ENCODE measurements at regions not wholly inside any gene's neighbourhood (a gene's known extent, or its start where the extent isn't known, plus 50 kb on each side); places are given as distances from the start of the nearest gene placed in this dataset.
"Not testable (repeated sequence)": the region's sequence is repeated elsewhere in the genome, so short reads cannot be mapped to it uniquely, and the experiment has no call there.

DNA sequence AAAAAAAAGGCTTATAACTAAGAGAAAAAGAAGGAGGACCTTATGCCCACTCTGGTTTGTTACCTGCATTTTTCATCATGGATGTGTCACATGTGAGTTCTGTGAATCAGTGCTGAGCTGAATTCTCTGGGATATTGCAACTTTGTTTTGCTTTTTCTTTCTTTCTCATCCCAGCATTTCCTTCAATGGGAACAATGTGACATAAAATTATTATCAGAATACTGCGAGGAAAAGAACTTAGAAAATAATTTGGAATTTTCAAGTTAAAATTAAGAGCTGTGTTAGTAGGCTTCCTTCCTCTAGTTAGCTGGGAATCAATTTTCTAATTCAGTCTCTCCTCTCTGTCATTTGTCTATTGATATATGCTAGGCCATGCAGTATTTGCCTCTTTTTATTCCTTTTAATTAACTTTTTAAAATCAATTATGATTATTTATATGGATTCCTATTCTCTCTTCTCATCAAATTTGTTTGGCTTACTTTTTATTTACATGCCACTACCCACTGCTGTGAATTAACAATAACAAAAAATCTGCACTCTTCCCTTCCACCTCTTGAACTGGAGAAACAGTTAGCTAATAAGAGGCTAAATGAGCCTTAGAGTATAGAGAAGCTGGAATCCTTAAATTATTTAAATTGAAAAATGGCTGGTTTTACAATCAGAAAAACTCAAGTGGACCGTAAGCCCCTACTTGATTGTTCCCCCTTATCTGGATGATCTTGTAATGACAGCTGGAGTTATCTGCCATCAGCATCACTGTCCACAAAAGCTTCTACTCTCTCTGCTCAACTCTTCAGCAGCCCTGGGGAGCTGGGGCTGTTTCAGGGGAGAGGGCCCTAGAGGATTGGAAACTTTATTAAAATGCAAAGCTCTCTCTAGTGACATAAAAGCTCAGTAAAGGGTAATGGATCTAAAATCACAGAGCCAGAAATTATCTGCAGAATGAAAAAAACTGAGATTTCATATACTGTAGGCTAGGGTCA lies 95.3 kb upstream of the SOX2 start:
- Mint-ChIP-seq H3K27me3 (no peaks in the 10 kb centered on the region), H3K4me1 (ENCODE audit: low read depth) (no peaks in the 10 kb centered on the region), H3K36me3 (ENCODE audit: low read depth) (no peaks in the 10 kb centered on the region), H3K4me3 (no peak overlapping the region), H3K27ac (no peak overlapping the region), H3K9me3 (no peaks in the 10 kb centered on the region)
- DNase-seq = no peak

DNA sequence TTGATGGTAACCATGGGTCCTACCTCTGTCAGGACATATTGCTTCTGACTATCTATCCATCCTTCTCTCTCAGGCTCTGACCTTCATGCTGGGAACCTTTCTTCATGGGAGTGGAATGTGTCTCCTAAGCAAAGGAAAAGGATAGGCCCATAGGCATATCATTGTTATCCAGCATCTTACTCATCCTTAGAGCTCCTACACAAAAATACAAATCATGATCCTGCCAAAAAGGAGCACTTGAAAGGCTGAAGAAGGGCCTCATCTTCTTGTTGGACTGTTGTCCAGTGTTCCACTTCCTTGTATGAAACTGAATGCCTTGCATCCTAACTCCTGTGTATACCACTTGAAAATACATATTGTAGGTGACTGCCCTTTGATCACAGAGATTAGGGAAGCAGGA lies 96.1 kb upstream of the SOX2 start:
- no peaks in the 10 kb centered on the region for H3K9me3 Mint-ChIP-seq
- no peak overlapping the region for H3K4me3 Mint-ChIP-seq
- H3K4me1 Mint-ChIP-seq (ENCODE audit: low read depth) = no peaks in the 10 kb centered on the region
- no peak for DNase-seq
- H3K36me3 Mint-ChIP-seq (ENCODE audit: low read depth) = no peaks in the 10 kb centered on the region
- no peak overlapping the region for H3K27ac Mint-ChIP-seq
- H3K27me3 Mint-ChIP-seq = no peaks in the 10 kb centered on the region

DNA sequence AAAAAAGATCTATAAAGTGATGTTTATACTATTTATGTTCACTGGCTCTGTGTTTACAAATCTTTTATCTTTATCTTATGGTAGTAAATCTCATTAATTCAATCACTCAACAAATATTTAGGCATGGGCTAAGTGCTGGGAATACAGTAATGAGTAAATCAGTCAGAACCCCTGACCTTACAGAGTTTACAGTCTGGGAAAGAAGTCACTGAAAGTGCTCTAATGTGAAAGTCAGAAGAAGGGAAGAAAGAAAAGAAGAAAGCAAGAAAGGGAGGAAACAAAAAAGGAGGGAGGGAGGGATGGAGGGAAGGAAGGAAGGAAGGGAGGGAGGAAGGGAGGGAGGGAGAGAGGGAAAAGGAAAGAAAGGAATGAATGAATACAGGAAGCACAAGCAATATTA lies 96.8 kb upstream of the SOX2 start:
- Mint-ChIP-seq H3K36me3 (ENCODE audit: low read depth) (no peaks in the 10 kb centered on the region), H3K27me3 (no peaks in the 10 kb centered on the region), H3K4me1 (ENCODE audit: low read depth) (no peaks in the 10 kb centered on the region), H3K4me3 (no peak overlapping the region), H3K9me3 (no peaks in the 10 kb centered on the region), H3K27ac (no peak overlapping the region)
- no peak for DNase-seq

DNA sequence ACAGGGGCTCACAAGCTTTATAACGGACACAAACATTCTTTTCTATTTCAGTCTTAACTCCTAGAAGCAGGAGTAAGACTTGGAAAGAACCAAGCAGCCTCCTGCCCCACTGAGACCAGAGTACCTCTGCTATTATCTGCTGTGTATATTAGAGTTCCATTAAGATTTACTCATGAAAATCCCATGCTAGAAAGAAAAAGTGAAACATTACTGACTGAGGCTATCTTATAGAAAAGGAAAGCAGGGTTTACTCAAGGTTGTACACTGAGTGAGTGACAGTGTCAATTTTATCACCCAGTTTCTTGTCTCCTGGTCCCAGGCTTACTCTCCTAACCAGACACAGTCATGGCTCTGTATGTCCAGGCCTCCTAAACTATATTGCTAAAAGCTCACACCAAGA lies 97.9 kb upstream of the SOX2 start:
- H3K27ac Mint-ChIP-seq = no peak overlapping the region
- H3K4me1 Mint-ChIP-seq (ENCODE audit: low read depth) = no peaks in the 10 kb centered on the region
- no peaks in the 10 kb centered on the region for H3K9me3 Mint-ChIP-seq
- H3K27me3 Mint-ChIP-seq = no peaks in the 10 kb centered on the region
- H3K4me3 Mint-ChIP-seq = no peak overlapping the region
- DNase-seq = no peak
- no peaks in the 10 kb centered on the region for H3K36me3 Mint-ChIP-seq (ENCODE audit: low read depth)

DNA sequence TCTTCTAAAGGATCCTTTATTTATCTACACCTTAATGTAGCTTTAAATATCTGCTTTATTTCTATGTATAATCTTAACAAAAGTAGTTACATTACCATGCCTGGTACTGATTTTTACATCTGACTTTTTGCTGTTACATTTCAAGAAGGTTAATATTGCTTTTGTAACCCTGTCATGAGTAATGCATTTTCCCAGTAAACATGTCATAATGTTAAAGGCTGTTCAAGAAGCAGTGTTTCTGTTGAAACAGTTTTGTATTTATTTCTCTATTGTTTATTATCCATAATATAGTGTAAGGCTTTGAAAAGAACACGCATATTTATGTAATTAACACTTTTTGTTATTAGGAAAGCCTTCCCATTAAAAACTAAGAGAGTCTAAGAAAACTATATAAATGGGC lies 98.5 kb upstream of the SOX2 start:
- no peak for DNase-seq
- H3K9me3 Mint-ChIP-seq = no peaks in the 10 kb centered on the region
- no peak overlapping the region for H3K27ac Mint-ChIP-seq
- H3K36me3 Mint-ChIP-seq (ENCODE audit: low read depth) = no peaks in the 10 kb centered on the region
- H3K4me1 Mint-ChIP-seq (ENCODE audit: low read depth) = no peaks in the 10 kb centered on the region
- H3K27me3 Mint-ChIP-seq = no peaks in the 10 kb centered on the region
- no peak overlapping the region for H3K4me3 Mint-ChIP-seq

DNA sequence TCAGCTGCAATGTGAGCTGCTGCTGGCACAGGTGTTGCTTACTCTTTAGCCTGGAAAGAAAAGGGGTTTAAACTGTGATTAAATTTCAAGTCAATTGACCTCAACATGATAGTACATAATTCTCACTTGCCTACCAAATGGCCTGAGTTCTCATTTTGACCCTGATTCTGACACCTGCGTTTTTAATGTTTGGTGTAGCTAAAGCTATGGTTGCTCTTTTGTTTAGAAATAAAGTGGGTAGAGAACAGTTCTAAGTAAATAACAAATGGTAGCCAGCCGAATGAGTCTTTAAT lies 100.8 kb upstream of the SOX2 start:
- no peak overlapping the region for H3K4me3 Mint-ChIP-seq
- H3K4me1 Mint-ChIP-seq (ENCODE audit: low read depth) = no peaks in the 10 kb centered on the region
- H3K36me3 Mint-ChIP-seq (ENCODE audit: low read depth) = no peaks in the 10 kb centered on the region
- no peaks in the 10 kb centered on the region for H3K27me3 Mint-ChIP-seq
- no peak for DNase-seq
- no peaks in the 10 kb centered on the region for H3K9me3 Mint-ChIP-seq
- H3K27ac Mint-ChIP-seq = no peak overlapping the region

DNA sequence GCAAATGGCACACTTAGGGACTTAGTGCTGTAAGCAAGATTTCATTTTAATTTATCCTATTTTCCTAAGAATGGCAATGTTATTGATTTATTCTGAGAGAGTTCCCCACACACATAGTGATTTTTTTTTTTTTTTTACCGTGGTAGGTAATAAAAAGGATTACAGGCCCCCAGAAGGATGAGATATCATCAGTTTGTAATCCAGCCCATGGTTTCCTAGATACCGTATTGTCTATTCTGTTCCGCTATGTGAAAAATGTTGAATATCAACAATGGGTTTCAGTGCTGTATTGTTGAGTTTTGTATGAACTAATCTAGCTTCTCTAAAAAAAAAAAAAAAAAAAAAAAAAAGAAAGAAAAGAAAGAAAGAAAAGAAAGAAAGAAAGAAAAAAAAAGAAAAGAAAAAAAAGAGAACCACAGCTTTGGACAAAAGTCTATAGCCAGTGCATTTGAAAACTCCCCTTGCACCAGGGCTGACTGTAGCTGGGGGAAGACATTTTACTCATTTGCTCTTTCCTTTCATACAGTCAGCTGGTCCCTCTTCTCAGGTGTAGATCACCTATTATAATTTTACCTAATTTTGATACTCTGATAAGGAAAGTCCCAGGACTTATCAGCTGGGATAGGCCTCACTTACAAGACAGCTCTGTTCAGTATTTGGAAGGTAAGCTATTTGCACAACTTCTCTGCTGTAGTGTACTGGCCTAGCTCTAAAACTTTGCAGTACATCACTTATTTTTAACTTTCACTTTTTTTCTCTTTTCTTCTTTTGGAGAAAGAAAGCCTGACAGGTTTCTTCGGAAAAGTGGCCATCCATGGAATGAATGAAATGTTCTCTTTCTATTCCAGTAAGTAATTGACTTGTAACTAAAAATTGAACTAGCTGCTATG lies 101.4 kb upstream of the SOX2 start:
- Mint-ChIP-seq H3K4me3 (no peak overlapping the region), H3K9me3 (no peaks in the 10 kb centered on the region), H3K4me1 (ENCODE audit: low read depth) (no peaks in the 10 kb centered on the region), H3K27ac (no peak overlapping the region), H3K27me3 (no peaks in the 10 kb centered on the region), H3K36me3 (ENCODE audit: low read depth) (no peaks in the 10 kb centered on the region)
- no peak for DNase-seq

DNA sequence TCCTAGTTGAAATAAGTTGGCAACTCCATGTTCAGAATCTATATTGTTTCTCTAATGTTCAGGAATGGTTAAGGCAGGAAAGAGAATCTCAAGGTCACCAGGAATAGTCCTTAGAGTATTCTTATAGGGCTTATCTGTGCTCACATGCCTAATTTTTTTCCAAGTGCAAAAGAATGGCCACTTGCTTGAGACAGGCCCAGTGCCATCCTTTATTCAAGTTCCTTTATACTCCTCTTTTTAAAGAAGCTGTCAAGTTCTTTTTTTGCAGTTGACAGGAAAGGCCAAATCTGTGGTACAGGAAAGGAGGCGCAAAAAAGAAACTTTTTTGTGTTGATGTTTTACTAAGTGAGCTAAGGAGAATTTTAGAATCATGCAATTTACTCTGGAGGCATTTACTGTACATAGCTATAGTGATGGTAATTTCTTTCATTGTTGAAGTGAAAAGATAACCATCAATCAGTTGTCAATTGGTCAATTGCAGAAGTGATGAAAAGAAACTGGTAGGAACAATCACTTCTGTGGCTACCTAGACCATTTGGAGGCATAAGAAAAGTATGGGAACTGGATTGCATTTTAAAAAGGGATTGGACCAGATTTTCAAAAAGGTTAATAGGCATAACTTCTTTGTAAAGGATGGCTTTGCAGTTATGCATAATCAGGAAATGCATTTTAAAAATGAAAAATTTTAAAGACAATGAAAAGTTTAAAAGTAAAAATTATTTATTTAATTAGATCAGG lies 102.5 kb upstream of the SOX2 start:
- Mint-ChIP-seq H3K4me1 (ENCODE audit: low read depth) (no peaks in the 10 kb centered on the region), H3K27me3 (no peaks in the 10 kb centered on the region), H3K4me3 (no peak overlapping the region), H3K36me3 (ENCODE audit: low read depth) (no peaks in the 10 kb centered on the region), H3K27ac (no peak overlapping the region), H3K9me3 (no peaks in the 10 kb centered on the region)
- no peak for DNase-seq

DNA sequence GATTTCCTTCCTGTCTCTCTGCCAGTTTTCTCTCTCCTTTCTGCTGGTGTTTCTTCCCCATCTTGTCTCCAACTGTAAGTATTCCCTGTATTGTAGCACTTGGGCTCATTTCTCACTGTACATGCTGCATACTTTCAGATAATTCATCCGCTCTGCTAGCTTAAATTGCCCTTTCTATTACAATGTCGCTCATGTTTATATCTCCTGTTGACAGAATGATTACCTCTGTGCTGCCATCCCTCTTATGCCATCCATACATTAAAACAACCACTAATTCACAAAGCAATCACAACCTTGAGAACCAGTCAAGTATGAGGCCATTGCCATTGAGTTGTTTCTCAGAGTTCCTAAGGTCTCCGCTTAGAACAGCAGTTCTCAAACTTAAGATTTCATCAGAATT lies 107.5 kb upstream of the SOX2 start:
- H3K27ac Mint-ChIP-seq = no peak overlapping the region
- no peaks in the 10 kb centered on the region for H3K4me1 Mint-ChIP-seq (ENCODE audit: low read depth)
- H3K9me3 Mint-ChIP-seq = peaks cover 6% of the 10 kb centered on the region
- no peaks in the 10 kb centered on the region for H3K27me3 Mint-ChIP-seq
- no peaks in the 10 kb centered on the region for H3K36me3 Mint-ChIP-seq (ENCODE audit: low read depth)
- H3K4me3 Mint-ChIP-seq = no peak overlapping the region
- no peak for DNase-seq

DNA sequence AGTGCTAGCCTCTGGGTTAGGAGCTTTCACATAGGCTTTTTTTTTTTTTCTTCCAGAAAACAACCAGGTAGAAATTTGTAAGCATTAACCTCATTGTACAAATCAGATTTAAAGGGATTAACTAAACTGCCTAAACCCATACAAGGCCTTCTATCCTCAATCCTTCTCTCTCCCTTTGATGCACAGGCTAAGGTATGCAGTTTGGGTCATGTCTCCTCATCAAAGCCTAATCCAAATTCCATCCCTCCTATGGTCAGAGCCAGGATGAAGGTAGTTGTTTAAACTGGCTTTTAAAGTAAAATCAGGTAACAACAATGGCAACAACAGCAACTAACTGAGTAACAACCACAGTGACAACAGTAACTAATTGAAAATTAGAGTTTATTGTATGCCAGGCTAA lies 115.6 kb upstream of the SOX2 start:
- Mint-ChIP-seq H3K4me1 (ENCODE audit: low read depth) (no peaks in the 10 kb centered on the region), H3K27me3 (no peaks in the 10 kb centered on the region), H3K27ac (no peak overlapping the region), H3K9me3 (peaks cover 23% of the 10 kb centered on the region), H3K4me3 (no peak overlapping the region), H3K36me3 (ENCODE audit: low read depth) (no peaks in the 10 kb centered on the region)
- DNase-seq = no peak

DNA sequence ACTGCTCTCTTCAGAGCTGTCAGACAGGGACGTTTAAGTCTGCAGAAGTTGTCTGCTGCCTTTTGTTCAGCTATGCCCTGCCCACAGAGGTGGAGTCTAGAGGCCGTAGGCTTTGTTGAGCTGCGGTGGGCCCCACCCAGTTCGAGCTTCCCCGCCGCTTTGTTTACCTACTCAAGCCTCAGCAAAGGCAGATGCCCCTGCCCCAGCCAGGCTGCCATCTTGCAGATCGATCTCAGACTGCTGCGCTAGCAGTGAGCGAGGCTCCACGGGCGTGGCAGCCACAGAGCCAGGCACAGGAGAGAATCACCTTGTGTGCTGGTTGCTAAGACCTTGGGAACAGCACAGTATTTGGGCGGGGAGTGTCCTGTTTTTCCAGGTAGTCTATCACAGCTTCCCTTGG lies 120.8 kb upstream of the SOX2 start:
- not testable (repeated sequence) for H3K4me1 Mint-ChIP-seq (ENCODE audit: low read depth); DNase-seq; H3K27ac Mint-ChIP-seq; H3K4me3 Mint-ChIP-seq; H3K27me3 Mint-ChIP-seq; H3K36me3 Mint-ChIP-seq (ENCODE audit: low read depth)
- peaks cover 43% of the 10 kb centered on the region for H3K9me3 Mint-ChIP-seq

DNA sequence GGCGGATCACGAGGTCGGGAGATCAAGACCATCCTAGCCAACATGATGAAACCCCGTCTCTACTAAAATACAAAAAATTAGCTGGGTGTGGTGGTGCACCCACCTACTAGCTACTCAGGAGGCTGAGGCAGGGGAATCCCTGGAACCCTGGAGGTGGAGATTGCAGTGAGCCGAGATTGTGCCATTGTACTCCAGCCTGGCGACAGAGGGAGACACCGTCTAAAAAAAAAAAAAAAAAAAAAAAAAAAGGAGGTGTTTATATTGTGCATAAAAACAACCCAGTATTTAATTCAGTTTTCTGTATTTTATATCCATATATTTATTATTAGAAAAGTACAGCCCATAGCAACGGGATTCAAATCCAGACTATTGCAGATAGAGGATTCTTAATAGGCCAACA lies 129.1 kb upstream of the SOX2 start:
- Mint-ChIP-seq H3K4me1 (ENCODE audit: low read depth) (no peaks in the 10 kb centered on the region), H3K27ac (no peak overlapping the region), H3K9me3 (peaks cover 16% of the 10 kb centered on the region), H3K36me3 (ENCODE audit: low read depth) (no peaks in the 10 kb centered on the region), H3K4me3 (no peak overlapping the region), H3K27me3 (no peaks in the 10 kb centered on the region)
- no peak for DNase-seq

DNA sequence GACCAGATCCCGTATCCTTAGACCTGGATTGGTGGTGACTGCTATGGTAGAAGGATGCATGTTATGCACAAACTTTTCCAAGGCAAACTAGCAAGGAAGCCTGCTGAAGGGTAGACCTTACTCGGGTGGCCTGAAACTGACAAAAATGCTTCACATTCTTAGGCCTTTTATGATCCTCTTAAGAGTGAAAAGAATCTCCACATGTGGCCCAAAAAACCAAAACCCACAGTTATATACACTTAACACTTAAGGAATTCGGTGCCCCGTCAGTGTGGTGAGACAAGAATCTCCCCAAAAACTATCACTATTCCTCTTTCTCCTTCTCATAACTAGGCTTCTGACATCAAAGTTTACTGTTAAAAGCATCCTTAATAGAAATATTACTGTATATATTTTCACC lies 130.1 kb upstream of the SOX2 start:
- H3K9me3 Mint-ChIP-seq = peaks cover 12% of the 10 kb centered on the region
- H3K4me1 Mint-ChIP-seq (ENCODE audit: low read depth) = no peaks in the 10 kb centered on the region
- no peak overlapping the region for H3K27ac Mint-ChIP-seq
- H3K4me3 Mint-ChIP-seq = no peak overlapping the region
- no peak for DNase-seq
- H3K36me3 Mint-ChIP-seq (ENCODE audit: low read depth) = no peaks in the 10 kb centered on the region
- no peaks in the 10 kb centered on the region for H3K27me3 Mint-ChIP-seq

DNA sequence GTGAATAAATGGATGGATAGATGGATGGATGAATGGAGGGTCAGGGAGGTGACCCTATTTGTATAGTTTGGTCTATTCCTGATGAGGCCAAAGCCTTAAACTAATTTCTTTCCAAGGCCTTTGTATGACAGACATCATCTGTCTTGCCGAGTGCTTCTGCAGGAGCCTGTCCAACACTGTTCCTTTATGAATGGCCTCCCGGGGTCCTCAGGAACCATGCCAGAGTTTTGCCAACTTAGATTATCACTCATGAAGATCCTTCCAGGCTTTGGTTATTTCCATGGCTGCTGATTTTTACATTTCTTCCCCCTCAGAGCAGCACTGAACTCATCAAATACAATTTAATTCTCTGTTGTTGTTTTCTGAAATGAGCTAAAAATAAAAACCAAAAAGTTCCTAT lies 133.0 kb upstream of the SOX2 start:
- Mint-ChIP-seq H3K36me3 (ENCODE audit: low read depth) (no peaks in the 10 kb centered on the region), H3K27me3 (no peaks in the 10 kb centered on the region), H3K4me3 (no peak overlapping the region), H3K4me1 (ENCODE audit: low read depth) (no peaks in the 10 kb centered on the region), H3K27ac (no peak overlapping the region), H3K9me3 (peaks cover 5% of the 10 kb centered on the region)
- DNase-seq = no peak

DNA sequence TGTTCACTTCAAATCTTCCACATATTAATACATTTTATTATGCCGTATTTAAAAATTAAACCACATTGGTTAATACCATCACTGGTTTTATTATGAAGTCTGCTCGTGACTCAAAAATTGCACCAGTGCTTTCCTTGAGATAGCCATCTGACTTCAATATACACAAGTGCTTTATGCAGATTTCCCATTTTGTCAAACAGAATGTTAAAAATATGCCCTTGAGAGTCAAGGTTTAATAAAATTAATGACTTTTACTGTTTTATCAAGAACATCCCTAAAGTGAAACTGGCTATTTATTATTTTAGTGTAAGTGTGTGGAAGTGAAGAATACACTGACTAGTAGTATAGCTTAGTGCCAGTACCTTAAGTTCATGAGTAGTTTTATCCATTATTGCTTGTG lies 139.3 kb upstream of the SOX2 start:
- H3K9me3 Mint-ChIP-seq = peaks cover 3% of the 10 kb centered on the region
- H3K4me3 Mint-ChIP-seq = no peak overlapping the region
- no peak for DNase-seq
- no peak overlapping the region for H3K27ac Mint-ChIP-seq
- no peaks in the 10 kb centered on the region for H3K4me1 Mint-ChIP-seq (ENCODE audit: low read depth)
- H3K27me3 Mint-ChIP-seq = no peaks in the 10 kb centered on the region
- H3K36me3 Mint-ChIP-seq (ENCODE audit: low read depth) = no peaks in the 10 kb centered on the region

All from activated T-cell treated with anti-CD3 and anti-CD28 coated beads, Interleukin-2, amount 50 U/mL, for 24 hours (primary cell).